ENCODE measurements at regions not wholly inside any gene's neighbourhood (a gene's known extent, or its start where the extent isn't known, plus 50 kb on each side); places are given as distances from the start of the nearest gene placed in this dataset.

GRCh38 chr6:18667612-18668011, 280.5 kb downstream of the RNF144B start:
- Mint-ChIP-seq H3K27me3 (ENCODE audit: low read depth) (peaks cover 4% of the 10 kb centered on the region), H3K4me3 (no peak overlapping the region), H3K4me1 (no peaks in the 10 kb centered on the region), H3K27ac (no peak overlapping the region), H3K9me3 (no peaks in the 10 kb centered on the region), H3K36me3 (ENCODE audit: low read depth) (no peaks in the 10 kb centered on the region)
- TF ChIP-seq, protein P1, sequence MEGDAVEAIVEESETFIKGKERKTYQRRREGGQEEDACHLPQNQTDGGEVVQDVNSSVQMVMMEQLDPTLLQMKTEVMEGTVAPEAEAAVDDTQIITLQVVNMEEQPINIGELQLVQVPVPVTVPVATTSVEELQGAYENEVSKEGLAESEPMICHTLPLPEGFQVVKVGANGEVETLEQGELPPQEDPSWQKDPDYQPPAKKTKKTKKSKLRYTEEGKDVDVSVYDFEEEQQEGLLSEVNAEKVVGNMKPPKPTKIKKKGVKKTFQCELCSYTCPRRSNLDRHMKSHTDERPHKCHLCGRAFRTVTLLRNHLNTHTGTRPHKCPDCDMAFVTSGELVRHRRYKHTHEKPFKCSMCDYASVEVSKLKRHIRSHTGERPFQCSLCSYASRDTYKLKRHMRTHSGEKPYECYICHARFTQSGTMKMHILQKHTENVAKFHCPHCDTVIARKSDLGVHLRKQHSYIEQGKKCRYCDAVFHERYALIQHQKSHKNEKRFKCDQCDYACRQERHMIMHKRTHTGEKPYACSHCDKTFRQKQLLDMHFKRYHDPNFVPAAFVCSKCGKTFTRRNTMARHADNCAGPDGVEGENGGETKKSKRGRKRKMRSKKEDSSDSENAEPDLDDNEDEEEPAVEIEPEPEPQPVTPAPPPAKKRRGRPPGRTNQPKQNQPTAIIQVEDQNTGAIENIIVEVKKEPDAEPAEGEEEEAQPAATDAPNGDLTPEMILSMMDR (IDR thresholded peaks at IDR 0.05; ENCODE audit: unreplicated experiment in 3 of 3): no peak

GRCh38 chr6:18668994-18669393, 281.8 kb downstream of the RNF144B start:
- H3K27ac Mint-ChIP-seq: no peak overlapping the region
- H3K4me3 Mint-ChIP-seq: no peak overlapping the region
- no peaks in the 10 kb centered on the region for H3K9me3 Mint-ChIP-seq
- TF ChIP-seq, protein P1 (IDR thresholded peaks at IDR 0.05; ENCODE audit: unreplicated experiment in 3 of 3): no peak
- H3K36me3 Mint-ChIP-seq (ENCODE audit: low read depth): no peaks in the 10 kb centered on the region
- no peaks in the 10 kb centered on the region for H3K4me1 Mint-ChIP-seq
- H3K27me3 Mint-ChIP-seq (ENCODE audit: low read depth): peaks cover 4% of the 10 kb centered on the region

DNA sequence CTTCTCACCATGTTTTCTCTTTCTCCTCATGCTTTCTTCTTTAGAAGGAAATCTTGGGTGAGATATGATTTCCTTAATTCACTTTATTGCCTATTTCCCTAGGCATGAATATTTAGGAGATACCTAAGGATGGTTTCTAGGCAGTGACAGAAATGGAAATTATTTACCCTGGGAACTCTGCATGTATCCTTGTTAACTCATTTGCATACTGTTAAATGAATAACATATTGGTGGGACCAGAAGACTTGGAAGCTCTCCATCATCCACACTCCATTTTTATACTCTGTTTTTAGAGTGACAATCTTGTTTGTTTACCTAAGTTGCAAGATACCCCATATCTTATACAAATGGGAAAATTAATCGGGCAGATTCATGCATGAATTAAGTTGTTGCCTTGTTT, 285.7 kb downstream of the RNF144B start:
- Mint-ChIP-seq H3K27ac (no peak overlapping the region), H3K9me3 (no peaks in the 10 kb centered on the region), H3K4me1 (no peaks in the 10 kb centered on the region), H3K36me3 (ENCODE audit: low read depth) (no peaks in the 10 kb centered on the region), H3K4me3 (no peak overlapping the region), H3K27me3 (ENCODE audit: low read depth) (peaks cover 4% of the 10 kb centered on the region)
- TF ChIP-seq, protein P1 (IDR thresholded peaks at IDR 0.05; ENCODE audit: unreplicated experiment in 3 of 3): no peak

- Mint-ChIP-seq H3K27me3 (ENCODE audit: low read depth) (peaks cover 4% of the 10 kb centered on the region), H3K36me3 (ENCODE audit: low read depth) (no peaks in the 10 kb centered on the region), H3K27ac (no peak overlapping the region), H3K4me3 (no peak overlapping the region), H3K4me1 (no peaks in the 10 kb centered on the region), H3K9me3 (peaks cover under 1% of the 10 kb centered on the region)
- TF ChIP-seq, protein P1 (IDR thresholded peaks at IDR 0.05; ENCODE audit: unreplicated experiment in 3 of 3): no peak
Observed at GRCh38 chr6:18674346-18674745, 287.2 kb downstream of the RNF144B start.

DNA sequence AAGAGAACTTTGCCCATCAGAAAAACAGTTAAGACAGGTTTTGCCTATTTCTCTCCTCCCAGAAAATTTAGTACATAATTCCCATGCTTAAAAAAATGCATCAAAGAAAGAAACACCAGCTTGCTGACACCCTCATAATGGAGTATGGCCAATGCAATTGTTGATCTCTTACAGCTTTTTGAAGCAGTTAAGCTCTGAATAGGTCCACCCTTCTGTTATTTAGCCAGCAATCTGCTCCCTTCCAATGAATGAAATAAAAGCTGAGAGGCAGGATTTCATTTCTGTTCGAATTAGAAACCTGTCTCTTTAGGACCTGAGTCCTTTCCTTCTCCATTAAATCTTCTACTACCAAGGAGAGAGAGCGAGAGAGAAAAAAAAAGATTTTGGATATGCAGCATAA, 288.7 kb downstream of the RNF144B start:
- Mint-ChIP-seq H3K4me3 (no peak overlapping the region), H3K9me3 (peaks cover 2% of the 10 kb centered on the region)
- TF ChIP-seq, protein P1 (IDR thresholded peaks at IDR 0.05; ENCODE audit: unreplicated experiment in 3 of 3): no peak

GRCh38 chr6:18676548-18676947, 289.4 kb downstream of the RNF144B start:
- Mint-ChIP-seq H3K9me3 (peaks cover 2% of the 10 kb centered on the region), H3K36me3 (ENCODE audit: low read depth) (no peaks in the 10 kb centered on the region), H3K27me3 (ENCODE audit: low read depth) (no peaks in the 10 kb centered on the region), H3K4me1 (no peaks in the 10 kb centered on the region), H3K27ac (no peak overlapping the region), H3K4me3 (no peak overlapping the region)
- TF ChIP-seq, protein P1 (IDR thresholded peaks at IDR 0.05; ENCODE audit: unreplicated experiment in 3 of 3): no peak

More for the DNA sequence above, 288.7 kb downstream of the RNF144B start:
- H3K27ac Mint-ChIP-seq: no peak overlapping the region
- H3K4me1 Mint-ChIP-seq: no peaks in the 10 kb centered on the region
- no peaks in the 10 kb centered on the region for H3K36me3 Mint-ChIP-seq (ENCODE audit: low read depth)
- H3K27me3 Mint-ChIP-seq (ENCODE audit: low read depth): peaks cover 4% of the 10 kb centered on the region

Data from nephron (organoid).